Mesenchymal stem cell (in vitro differentiated cells and primary cell): ENCODE measurements at regions not wholly inside any gene's neighbourhood (a gene's known extent, or its start where the extent isn't known, plus 50 kb on each side); places are given as distances from the start of the nearest gene placed in this dataset.

Experiments
- DNase-seq: peaks from one replicate; pipeline ENCODE4 v3.0.0-alpha.2; 2013
- H2AFZ ChIP-seq: one replicate; pipeline ENCODE4 v1.6.1; 2013; ENCODE audit warnings: low read depth, mild to moderate bottlenecking, control low read depth, inconsistent platforms, low read length, moderate library complexity
- H2AK5ac ChIP-seq: 2 replicates; pipeline ENCODE4 v1.6.1; 2013; ENCODE audit warnings: low read length, moderate library complexity, mild to moderate bottlenecking, inconsistent platforms; ENCODE audit not compliant: severe bottlenecking
- H2BK120ac ChIP-seq: one replicate; pipeline ENCODE4 v1.6.1; 2013; ENCODE audit warnings: low read depth, mild to moderate bottlenecking, inconsistent platforms, low read length, moderate library complexity
- H2BK12ac ChIP-seq, 2 experiments: one replicate each; pipeline ENCODE4 v1.6.1; 2013; ENCODE audit warnings: inconsistent platforms in 2 of 2, low read length in 2 of 2, mild to moderate bottlenecking in 2 of 2, moderate library complexity in 2 of 2, control low read depth in 1 of 2
- H2BK15ac ChIP-seq: one replicate; pipeline ENCODE4 v1.6.1; 2013; ENCODE audit warnings: mild to moderate bottlenecking, low read depth, inconsistent platforms; ENCODE audit not compliant: poor library complexity, severe bottlenecking
- H2BK5ac ChIP-seq: 2 replicates; pipeline ENCODE4 v1.6.1; 2013; ENCODE audit warnings: low read depth, mild to moderate bottlenecking, low read length, control low read depth, inconsistent platforms; ENCODE audit not compliant: poor library complexity, severe bottlenecking
- H3K14ac ChIP-seq, 2 experiments: one replicate each; pipeline ENCODE4 v1.6.1; 2013; ENCODE audit warnings: inconsistent platforms in 2 of 2, low read length in 2 of 2, control low read depth in 1 of 2, mild to moderate bottlenecking in 1 of 2, moderate library complexity in 1 of 2
- H3K18ac ChIP-seq, 2 experiments: one replicate each; pipeline ENCODE4 v1.6.1; 2013; ENCODE audit warnings: inconsistent platforms in 2 of 2, low read length in 2 of 2, control low read depth in 1 of 2, low read depth in 1 of 2, mild to moderate bottlenecking in 1 of 2
- H3K23ac ChIP-seq, 2 experiments: one replicate each; pipeline ENCODE4 v1.6.1; 2013; ENCODE audit warnings: inconsistent platforms in 2 of 2, low read length in 2 of 2, mild to moderate bottlenecking in 2 of 2, moderate library complexity in 2 of 2, control low read depth in 1 of 2
- H3K27ac ChIP-seq: 2 replicates; pipeline ENCODE4 v1.5.1; 2013; ENCODE audit warnings: mild to moderate bottlenecking, moderate library complexity, low read length, control low read depth, inconsistent platforms; ENCODE audit not compliant: poor library complexity, severe bottlenecking
- H3K27me3 ChIP-seq, 2 experiments: 2 replicates each; pipeline versions ENCODE4 v1.6.1 to v1.7.0; 2013; ENCODE audit warnings: low read length in 2 of 2, mild to moderate bottlenecking in 2 of 2, moderate library complexity in 2 of 2, control low read depth in 1 of 2, inconsistent platforms in 1 of 2; ENCODE audit not compliant: control insufficient read depth in 1 of 2, insufficient read depth in 1 of 2
- H3K36me3 ChIP-seq, 2 experiments: 2 replicates each; pipeline versions ENCODE4 v1.6.1 to v1.7.0; 2013; ENCODE audit warnings: low read length in 2 of 2, control low read depth in 1 of 2, inconsistent platforms in 1 of 2, low read depth in 1 of 2, mild to moderate bottlenecking in 1 of 2; ENCODE audit not compliant: insufficient read depth in 2 of 2, control insufficient read depth in 1 of 2
- H3K4ac ChIP-seq, 2 experiments: one replicate each; pipeline ENCODE4 v1.6.1; 2013; ENCODE audit warnings: inconsistent platforms in 2 of 2, low read length in 2 of 2, mild to moderate bottlenecking in 2 of 2, moderate library complexity in 2 of 2, control low read depth in 1 of 2, low read depth in 1 of 2
- H3K4me1 ChIP-seq: 2 replicates; pipeline ENCODE4 v1.6.1; 2013; ENCODE audit warnings: low read depth, low read length, control low read depth; ENCODE audit not compliant: control insufficient read depth, insufficient read depth
- H3K4me2 ChIP-seq: 2 replicates; pipeline ENCODE4 v1.6.1; 2013; ENCODE audit warnings: low read length, mild to moderate bottlenecking, inconsistent platforms; ENCODE audit not compliant: poor library complexity, severe bottlenecking
- H3K4me3 ChIP-seq, 2 experiments: 2 replicates each; pipeline versions ENCODE4 v1.5.1 to v1.7.0; 2013; ENCODE audit warnings: low read length in 2 of 2, mild to moderate bottlenecking in 2 of 2, control low read depth in 1 of 2, low read depth in 1 of 2; ENCODE audit not compliant: insufficient read depth in 1 of 2
- H3K79me1 ChIP-seq: replicated peaks from 2 replicates; pipeline ENCODE4 v1.6.1; 2013; ENCODE audit warnings: mild to moderate bottlenecking, control low read depth, low read length, inconsistent platforms; ENCODE audit not compliant: poor library complexity, severe bottlenecking
- H3K9ac ChIP-seq: 2 replicates; pipeline ENCODE4 v1.7.0; 2013; ENCODE audit warnings: mild to moderate bottlenecking, low read length, moderate library complexity
- H3K9me3 ChIP-seq: 2 replicates; pipeline ENCODE4 v1.7.0; 2013; ENCODE audit warnings: mild to moderate bottlenecking, low read length; ENCODE audit not compliant: control insufficient read depth
- H4K8ac ChIP-seq: one replicate; pipeline ENCODE4 v1.6.1; 2013; ENCODE audit warnings: inconsistent platforms, mild to moderate bottlenecking, low read length, moderate library complexity
- H4K91ac ChIP-seq: one replicate; pipeline ENCODE4 v1.6.1; 2013; ENCODE audit warnings: mild to moderate bottlenecking, low read length, inconsistent platforms
- WGBS: methylation state at CpG from one replicate; pipeline ENCODE4 v1.1.7; 2013; ENCODE audit warnings: mixed read lengths; 5-methylcytosine and 5-hydroxymethylcytosine counted together

- no peak overlapping the region for H4K91ac ChIP-seq
- no peak overlapping the region for H3K27ac ChIP-seq
- no peak overlapping the region for H2BK5ac ChIP-seq
- H3K14ac ChIP-seq = no peak overlapping the region
- H3K23ac ChIP-seq = no peak overlapping the region
- H3K4me3 ChIP-seq = no peak overlapping the region
- no peak overlapping the region for H2BK12ac ChIP-seq
- H3K9me3 ChIP-seq = no peaks in the 10 kb centered on the region
- no peak overlapping the region for H2AK5ac ChIP-seq
- H3K27me3 ChIP-seq = no peaks in the 10 kb centered on the region
- no peak overlapping the region for H3K4me2 ChIP-seq
- H4K8ac ChIP-seq = no peak overlapping the region
- no peak overlapping the region for H2BK15ac ChIP-seq
- H3K9ac ChIP-seq = no peak overlapping the region
- 92% methylated on average over 8 of the region's 9 CpGs for WGBS
- no peaks in the 10 kb centered on the region for H3K79me1 ChIP-seq
- H3K18ac ChIP-seq = no peak overlapping the region
- no peak overlapping the region for H2BK120ac ChIP-seq
- H3K36me3 ChIP-seq = no peaks in the 10 kb centered on the region
- H3K4ac ChIP-seq = no peak overlapping the region
- DNase-seq = no peak
- H3K4me1 ChIP-seq = no peaks in the 10 kb centered on the region
- H2AFZ ChIP-seq = no peak overlapping the region
Observed at GRCh38 chr1:14440166-14440565, 158.3 kb upstream of the KAZN start.

- WGBS = 78% methylated on average over 4 of the region's 4 CpGs
- H3K18ac ChIP-seq = no peak overlapping the region
Observed at GRCh38 chr1:14440731-14441130, 157.8 kb upstream of the KAZN start.

GRCh38 chr1:14441302-14441741, 157.2 kb upstream of the KAZN start:
- Histone ChIP-seq H2AK5ac (no peak overlapping the region), H3K27ac (no peak overlapping the region), H3K9me3 (no peaks in the 10 kb centered on the region), H2BK120ac (no peak overlapping the region), H3K4ac (no peak overlapping the region), H3K14ac (no peak overlapping the region), H2BK12ac (no peak overlapping the region), H3K23ac (no peak overlapping the region), H3K18ac (no peak overlapping the region), H3K27me3 (no peaks in the 10 kb centered on the region), H3K4me2 (no peak overlapping the region), H3K36me3 (no peaks in the 10 kb centered on the region), H2BK15ac (no peak overlapping the region), H3K9ac (no peak overlapping the region), H4K8ac (no peak overlapping the region), H3K79me1 (no peaks in the 10 kb centered on the region), H3K4me1 (no peaks in the 10 kb centered on the region), H3K4me3 (no peak overlapping the region), H4K91ac (no peak overlapping the region), H2BK5ac (no peak overlapping the region), H2AFZ (no peak overlapping the region)
- WGBS = 83% methylated on average over 5 of the region's 6 CpGs
- DNase-seq = no peak

More at GRCh38 chr1:14440731-14441130, 157.8 kb upstream of the KAZN start:
- H3K27ac ChIP-seq = no peak overlapping the region
- H3K27me3 ChIP-seq = no peaks in the 10 kb centered on the region
- H3K4me2 ChIP-seq = no peak overlapping the region
- H2AK5ac ChIP-seq = no peak overlapping the region
- no peak overlapping the region for H3K23ac ChIP-seq
- H3K9me3 ChIP-seq = no peaks in the 10 kb centered on the region
- H3K4me1 ChIP-seq = no peaks in the 10 kb centered on the region
- no peak overlapping the region for H3K14ac ChIP-seq
- no peak overlapping the region for H2BK120ac ChIP-seq
- no peak overlapping the region for H3K9ac ChIP-seq
- no peak overlapping the region for H4K91ac ChIP-seq
- no peak overlapping the region for H2BK15ac ChIP-seq
- no peak overlapping the region for H2BK5ac ChIP-seq
- H3K4me3 ChIP-seq = no peak overlapping the region
- no peaks in the 10 kb centered on the region for H3K36me3 ChIP-seq
- no peak for DNase-seq
- no peak overlapping the region for H3K4ac ChIP-seq
- H4K8ac ChIP-seq = no peak overlapping the region
- H2AFZ ChIP-seq = no peak overlapping the region
- H3K79me1 ChIP-seq = no peaks in the 10 kb centered on the region
- no peak overlapping the region for H2BK12ac ChIP-seq

- Histone ChIP-seq H3K27ac (no peak overlapping the region), H3K36me3 (no peaks in the 10 kb centered on the region), H3K9ac (no peak overlapping the region), H2BK15ac (no peak overlapping the region), H4K8ac (no peak overlapping the region), H3K4me2 (no peak overlapping the region), H3K4me1 (no peaks in the 10 kb centered on the region), H2BK120ac (no peak overlapping the region), H3K23ac (no peak overlapping the region), H3K27me3 (no peaks in the 10 kb centered on the region), H3K4ac (no peak overlapping the region), H3K14ac (no peak overlapping the region), H2BK5ac (no peak overlapping the region), H3K9me3 (no peaks in the 10 kb centered on the region), H3K79me1 (no peaks in the 10 kb centered on the region), H3K18ac (no peak overlapping the region), H2AK5ac (no peak overlapping the region), H2BK12ac (no peak overlapping the region), H4K91ac (no peak overlapping the region), H3K4me3 (no peak overlapping the region), H2AFZ (no peak overlapping the region)
- DNase-seq = no peak
- WGBS = 59% methylated on average over 4 of the region's 4 CpGs
Observed at GRCh38 chr1:14442669-14443068, 155.8 kb upstream of the KAZN start.
